Gastroesophageal sphincter (tissue), 3 donors: ENCODE measurements at regions not wholly inside any gene's neighbourhood (a gene's known extent, or its start where the extent isn't known, plus 50 kb on each side); places are given as distances from the start of the nearest gene placed in this dataset.

Experiments used
- CTCF ChIP-seq, 4 experiments: fragments of 200-600 bp in 2 of 4; fragments of 450-650 bp in 2 of 4; sonication (generic) in 1 of 4; IDR thresholded peaks; one replicate each; pipeline ENCODE4 v1.5.1; 2017 to 2019; ENCODE audit warnings: antibody characterized with exemption in 4 of 4, mild to moderate bottlenecking in 2 of 4, moderate library complexity in 2 of 4
- EP300 ChIP-seq: sonication (generic); formaldehyde crosslinking; IDR thresholded peaks from one replicate; pipeline ENCODE4 v1.6.1; 2017; ENCODE audit warnings: antibody characterized with exemption, mild to moderate bottlenecking
- POLR2A ChIP-seq, 2 donors: fragments of 450-650 bp; IDR thresholded peaks; one replicate each; pipeline ENCODE4 v1.6.1; 2017; ENCODE audit warnings: antibody characterized with exemption in 2 of 2, mild to moderate bottlenecking in 2 of 2, moderate library complexity in 1 of 2
- POLR2AphosphoS5 ChIP-seq: sonication (generic); formaldehyde crosslinking; IDR thresholded peaks from one replicate; pipeline ENCODE4 v1.6.1; 2017; ENCODE audit warnings: antibody characterized with exemption

GRCh38 chr6:129955584-129955983 is 62.8 kb upstream of the L3MBTL3 start:
- TF ChIP-seq CTCF (IDR thresholded peaks at IDR 0.05) (no peak), POLR2A (IDR thresholded peaks at IDR 0.05) (no peak), POLR2AphosphoS5 (no peak), EP300 (no peak)
